ENCODE measurements at regions not wholly inside any gene's neighbourhood (a gene's known extent, or its start where the extent isn't known, plus 50 kb on each side); places are given as distances from the start of the nearest gene placed in this dataset.

DNA sequence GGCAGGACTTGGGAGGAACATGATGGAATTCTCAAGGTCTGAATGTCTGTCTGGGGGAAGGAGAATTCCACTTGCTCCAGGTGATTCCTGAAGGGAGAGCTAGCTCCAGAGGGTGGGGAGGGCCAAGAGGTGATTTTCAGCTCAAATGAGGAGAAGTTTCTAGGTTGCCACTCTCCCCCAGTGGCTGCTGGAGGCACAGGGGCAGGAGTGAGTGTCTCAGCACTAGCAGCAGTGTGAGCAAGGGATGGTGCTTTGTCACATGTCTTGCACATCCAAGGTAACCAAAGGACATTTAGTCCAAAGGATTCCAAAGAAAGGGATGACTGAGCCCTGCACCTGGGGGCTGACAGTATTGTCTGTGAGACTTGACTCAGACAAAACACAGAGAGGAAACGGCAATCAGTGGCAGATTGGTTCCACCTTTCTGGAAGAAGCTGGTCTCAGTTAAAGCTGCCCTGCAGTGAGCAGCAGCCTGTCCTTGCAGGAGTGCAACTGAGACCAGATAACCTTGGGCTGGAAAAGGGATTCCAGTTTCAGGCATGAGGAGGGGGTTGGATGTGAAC is 51.2 kb upstream of the PCBD1 start:
- DNase-seq (ENCODE audit: extremely low read depth, low read depth, low spot score) = no peak

DNA sequence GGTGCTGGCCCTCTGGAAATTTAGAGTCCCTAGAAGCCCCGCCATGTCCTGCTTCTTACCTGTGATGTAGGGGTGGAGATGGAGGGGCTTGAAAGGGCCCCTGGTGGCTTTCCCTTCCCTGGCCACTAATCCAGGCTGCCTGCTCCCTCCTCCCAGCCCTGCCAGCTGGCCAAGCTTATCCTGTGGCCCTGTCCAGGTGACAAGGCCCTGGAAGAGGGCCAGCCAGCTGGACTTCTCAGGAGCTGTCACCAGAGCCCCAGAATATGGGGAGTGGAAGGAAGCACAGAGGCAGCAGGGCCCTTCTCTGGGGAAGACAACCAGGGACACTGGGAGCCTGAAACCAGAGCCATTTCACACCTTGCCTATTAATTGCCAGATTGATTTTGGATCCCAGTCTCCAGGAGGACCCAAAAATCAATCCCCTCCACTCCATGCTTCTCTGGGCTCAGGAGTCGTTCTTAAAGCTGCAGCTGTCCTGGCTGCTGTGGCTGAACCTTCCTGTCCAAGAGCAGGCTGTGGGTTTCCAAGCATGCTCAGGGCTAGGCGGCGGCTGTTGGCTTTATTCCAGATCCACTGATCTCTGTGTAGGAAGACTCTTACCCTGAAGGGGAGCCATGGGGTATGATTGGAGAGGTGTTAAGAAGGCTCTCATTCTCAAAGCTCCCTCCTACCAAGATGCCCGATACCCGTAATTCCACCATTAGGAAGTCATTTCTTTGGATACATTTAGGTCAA is 52.6 kb upstream of the PCBD1 start:
- no peak for DNase-seq (ENCODE audit: extremely low read depth, low read depth, low spot score)

DNA sequence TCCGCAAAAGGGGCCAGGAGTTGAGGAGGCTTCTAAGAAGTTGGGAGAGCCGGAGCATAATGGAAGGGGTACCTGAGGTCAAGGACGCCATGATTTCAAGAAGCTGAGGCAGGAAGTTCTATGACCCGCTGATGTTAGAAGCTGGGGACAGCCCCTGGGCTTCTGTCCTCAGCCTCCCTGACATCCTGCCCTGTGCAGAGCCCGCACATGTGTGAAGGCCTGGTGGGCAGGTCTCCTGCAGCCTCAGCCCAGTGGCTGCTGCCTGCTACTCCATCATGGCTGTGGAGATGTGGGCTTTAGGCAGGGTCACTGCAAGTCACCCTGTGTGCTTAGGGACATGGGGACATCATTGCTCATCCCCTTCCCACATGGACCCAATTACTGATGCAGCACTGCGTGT is 53.8 kb upstream of the PCBD1 start:
- DNase-seq (ENCODE audit: extremely low read depth, low read depth, low spot score) = no peak

DNA sequence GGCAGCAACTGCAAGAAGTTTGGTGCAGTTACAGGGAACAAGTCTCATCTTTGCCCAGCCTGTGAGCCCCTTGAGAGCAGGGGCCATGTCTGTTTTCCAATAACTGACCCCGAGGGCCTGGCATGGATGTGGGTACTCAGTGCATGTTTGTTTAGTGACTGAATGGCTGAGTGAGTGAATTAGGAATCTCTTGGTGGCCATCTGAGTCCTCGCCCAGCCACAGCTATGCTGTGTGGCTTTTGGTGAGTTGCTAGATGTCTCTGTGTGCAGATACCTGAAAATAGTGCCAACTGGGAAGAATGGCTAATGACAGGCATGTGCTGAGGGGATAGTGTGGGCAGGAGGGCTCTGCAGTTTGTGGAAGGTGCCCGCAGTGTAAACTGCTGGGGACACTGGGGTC is 54.4 kb upstream of the PCBD1 start:
- no peak for DNase-seq (ENCODE audit: extremely low read depth, low read depth, low spot score)

GRCh38 chr10:70943249-70943648 is 54.9 kb upstream of the PCBD1 start:
- no peak for DNase-seq (ENCODE audit: extremely low read depth, low read depth, low spot score)

GRCh38 chr10:70943841-70944466 is 55.6 kb upstream of the PCBD1 start:
- DNase-seq (ENCODE audit: extremely low read depth, low read depth, low spot score) = no peak

DNA sequence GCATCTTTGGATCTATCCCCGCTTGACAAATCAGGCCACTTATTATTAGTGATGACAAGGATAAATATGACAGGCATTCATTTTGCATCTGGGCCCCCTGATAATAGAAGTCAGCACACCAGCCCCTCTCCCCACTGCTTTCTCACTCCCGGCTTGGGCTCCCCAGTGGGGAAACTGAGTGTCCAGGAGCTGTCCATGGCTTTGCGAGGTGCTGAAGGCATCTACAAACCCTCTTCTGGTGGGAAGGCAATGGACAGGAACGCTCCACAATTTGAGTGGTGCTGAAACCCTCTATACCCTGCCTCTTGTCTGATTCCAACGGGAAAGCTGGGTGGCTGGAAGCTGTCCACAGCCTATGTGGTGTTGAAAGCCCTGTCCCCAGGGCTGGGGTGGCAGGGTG is 61.7 kb upstream of the PCBD1 start:
- DNase-seq (ENCODE audit: extremely low read depth, low read depth, low spot score) = no peak

- DNase-seq (ENCODE audit: extremely low read depth, low read depth, low spot score) = no peak
These were observed 62.4 kb upstream of the PCBD1 start for GRCh38 chr10:70950801-70951200.

- no peak for DNase-seq (ENCODE audit: extremely low read depth, low read depth, low spot score)
These were observed 64.0 kb upstream of the PCBD1 start for GRCh38 chr10:70952401-70952800.

- no peak for DNase-seq (ENCODE audit: extremely low read depth, low read depth, low spot score)
These were observed 64.6 kb upstream of the PCBD1 start for GRCh38 chr10:70952921-70953320.

GRCh38 chr10:70954381-70955176 is 66.2 kb upstream of the PCBD1 start:
- DNase-seq (ENCODE audit: extremely low read depth, low read depth, low spot score) = no peak

GRCh38 chr10:70956029-70956759 is 67.8 kb upstream of the PCBD1 start:
- DNase-seq (ENCODE audit: extremely low read depth, low read depth, low spot score) = no peak

DNA sequence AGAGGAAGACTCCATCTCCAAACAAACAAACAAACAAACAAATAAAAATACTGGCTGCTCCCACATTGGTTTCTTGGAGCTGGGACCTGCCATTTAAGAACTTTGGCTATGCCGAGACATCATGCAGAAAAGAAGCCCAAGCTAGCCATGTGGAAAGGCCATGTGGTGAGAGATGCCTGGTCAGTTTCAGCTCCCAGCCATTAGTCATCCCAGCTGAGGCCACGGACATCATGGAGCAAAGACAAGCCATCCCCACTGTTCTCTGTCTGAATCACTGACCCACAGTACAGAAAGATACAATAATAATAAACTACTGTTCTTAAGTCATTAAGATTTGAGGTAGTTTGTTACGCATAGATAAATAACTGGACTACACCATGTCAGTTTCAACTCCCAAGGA is 70.0 kb upstream of the PCBD1 start:
- no peak for DNase-seq (ENCODE audit: extremely low read depth, low read depth, low spot score)

DNA sequence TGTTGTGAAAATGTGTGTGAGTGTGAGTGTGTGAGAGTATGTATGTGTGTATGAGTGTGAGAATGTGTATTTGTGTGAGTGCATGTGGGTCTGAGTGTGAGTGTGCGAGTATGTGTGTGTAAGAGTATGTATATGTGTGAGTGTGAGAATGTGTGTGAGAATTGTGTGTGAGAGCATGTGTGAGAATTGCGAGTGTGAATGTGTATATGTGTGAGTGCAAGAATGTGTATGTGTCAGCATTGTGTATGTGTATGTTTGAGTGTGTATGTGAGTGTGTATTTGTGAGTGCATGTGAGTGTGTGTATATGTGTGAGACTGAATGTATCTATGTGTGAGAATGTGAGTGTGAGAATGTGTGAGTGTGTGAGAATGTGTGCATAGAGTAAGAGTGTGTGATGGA is 72.0 kb upstream of the PCBD1 start:
- no peak for DNase-seq (ENCODE audit: extremely low read depth, low read depth, low spot score)

DNA sequence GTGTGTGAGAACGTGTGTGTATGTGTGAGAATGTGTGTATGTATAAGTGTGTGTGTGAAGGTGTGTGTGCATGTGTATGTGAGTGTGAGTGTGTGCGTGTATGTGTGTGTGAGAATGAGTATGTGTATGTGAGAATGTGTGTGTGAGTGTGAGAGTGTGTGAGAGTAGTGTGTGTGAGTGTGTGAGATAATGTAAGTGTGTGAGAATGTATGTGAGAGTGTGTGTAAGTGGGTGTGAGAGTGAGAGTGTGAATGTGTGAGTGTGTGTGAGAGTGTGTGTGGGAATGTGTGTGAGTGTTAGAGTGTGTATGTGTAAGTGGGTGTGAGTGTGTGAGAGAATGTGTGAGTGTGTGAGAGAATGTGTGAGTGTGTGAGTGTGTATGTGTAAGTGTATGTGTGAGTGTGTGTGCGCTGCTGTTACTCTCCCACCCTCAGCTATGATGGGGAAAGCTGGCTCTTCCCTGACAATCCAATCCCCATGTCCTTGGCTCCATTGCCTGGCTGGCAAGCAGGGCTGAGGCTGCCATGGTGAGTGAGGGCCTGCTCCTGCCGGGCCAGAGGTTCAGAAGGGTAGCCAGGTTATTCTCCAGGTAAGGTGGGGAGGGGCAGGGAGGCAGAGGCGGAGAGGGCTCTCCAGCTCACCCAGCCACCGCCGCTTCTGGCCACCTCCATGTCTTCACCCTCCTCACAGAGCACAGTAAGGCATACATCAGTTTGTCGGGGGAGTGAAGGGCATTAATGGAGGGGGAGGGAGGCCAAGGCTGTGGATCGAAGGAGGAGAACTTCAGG is 72.6 kb upstream of the PCBD1 start:
- DNase-seq (ENCODE audit: extremely low read depth, low read depth, low spot score) = no peak

GRCh38 chr10:70962686-70963085 is 74.3 kb upstream of the PCBD1 start:
- DNase-seq (ENCODE audit: extremely low read depth, low read depth, low spot score) = no peak

DNA sequence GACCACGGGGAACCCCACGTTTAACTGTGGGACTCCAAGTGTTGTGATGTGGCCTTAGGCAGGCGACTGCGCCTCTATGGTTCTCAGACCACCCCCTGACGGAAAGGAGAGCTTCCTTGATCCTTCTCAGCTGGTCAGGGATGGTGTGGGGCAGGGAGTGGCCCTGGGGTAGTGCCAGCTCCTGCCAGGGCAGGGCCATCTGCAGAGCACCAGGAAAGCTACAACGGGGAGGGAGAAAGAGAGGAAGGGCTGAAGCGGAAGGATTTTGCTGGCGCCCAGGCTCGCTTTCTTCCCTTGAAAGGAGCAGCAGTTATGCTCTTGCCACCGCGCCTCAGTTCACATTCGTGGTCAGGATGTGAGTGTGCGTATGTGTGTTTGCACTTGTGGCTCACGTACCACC is 74.9 kb upstream of the PCBD1 start:
- no peak for DNase-seq (ENCODE audit: extremely low read depth, low read depth, low spot score)

- DNase-seq (ENCODE audit: extremely low read depth, low read depth, low spot score) = no peak
These were observed 75.9 kb upstream of the PCBD1 start for GRCh38 chr10:70964245-70964644.

- DNase-seq (ENCODE audit: extremely low read depth, low read depth, low spot score) = no peak
These were observed 76.5 kb upstream of the PCBD1 start for GRCh38 chr10:70964881-70965280.

DNA sequence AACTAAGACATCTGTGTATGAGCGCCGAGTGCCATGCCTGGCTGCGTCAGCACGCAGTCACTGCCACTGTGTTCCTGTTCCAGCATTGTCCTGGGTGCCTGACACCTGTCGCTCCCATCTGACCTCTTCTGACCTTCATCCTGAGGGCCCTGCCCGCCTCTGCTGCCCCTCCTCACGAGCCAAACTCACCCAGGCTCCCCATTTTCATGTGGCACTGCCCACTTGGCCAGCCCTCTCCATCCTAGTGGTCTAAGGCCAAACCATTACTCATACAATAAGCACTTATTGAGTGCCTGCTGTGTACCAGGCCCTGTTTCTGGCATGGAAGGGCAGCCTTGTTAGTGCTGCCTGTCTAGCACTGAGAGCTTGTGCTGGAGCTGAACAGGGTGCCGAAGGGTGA is 77.2 kb upstream of the PCBD1 start:
- no peak for DNase-seq (ENCODE audit: extremely low read depth, low read depth, low spot score)
